OCI-LY1 (cell line): ENCODE measurements at regions not wholly inside any gene's neighbourhood (a gene's known extent, or its start where the extent isn't known, plus 50 kb on each side); places are given as distances from the start of the nearest gene placed in this dataset.

ENCODE experiments used
- H2AFZ ChIP-seq: fragments of 200-600 bp; sonication (generic), shearing (Covaris generic); 2 replicates; pipeline ENCODE4 v1.6.0; 2014; ENCODE audit warnings: antibody characterized with exemption, mild to moderate bottlenecking, low read length
- H3F3A ChIP-seq: fragments of 200-600 bp; sonication (generic), shearing (Covaris generic); 2 replicates; pipeline ENCODE4 v1.6.0; 2014; ENCODE audit warnings: mild to moderate bottlenecking, antibody characterized with exemption, low read length, moderate library complexity; ENCODE audit not compliant: insufficient read depth
- H3K27ac ChIP-seq: fragments of 200-600 bp; sonication (generic); 2 replicates; pipeline ENCODE4 v1.5.1; 2014; ENCODE audit warnings: low read length, mixed run types, mild to moderate bottlenecking, low read depth; ENCODE audit not compliant: poor library complexity, severe bottlenecking
- H3K27me3 ChIP-seq: fragments of 200-600 bp; sonication (generic); 2 replicates; pipeline ENCODE4 v1.6.0; 2014; ENCODE audit warnings: antibody characterized with exemption, mild to moderate bottlenecking, low read length, moderate library complexity; ENCODE audit not compliant: insufficient read depth
- H3K36me3 ChIP-seq: fragments of 200-600 bp; sonication (generic); 2 replicates; pipeline ENCODE4 v1.6.1; 2014; ENCODE audit warnings: mild to moderate bottlenecking, antibody characterized with exemption, low read length, moderate library complexity, mixed read lengths; ENCODE audit not compliant: insufficient read depth
- H3K4me1 ChIP-seq: fragments of 200-600 bp; sonication (generic); 2 replicates; pipeline ENCODE4 v1.5.1; 2014; ENCODE audit warnings: mild to moderate bottlenecking, low read length, moderate library complexity; ENCODE audit not compliant: insufficient read depth, severe bottlenecking
- H3K4me2 ChIP-seq: fragments of 200-600 bp; sonication (generic), shearing (Covaris generic); 2 replicates; pipeline ENCODE4 v1.6.1; 2014; ENCODE audit warnings: low read length
- H3K4me3 ChIP-seq: fragments of 200-600 bp; sonication (generic); 2 replicates; pipeline ENCODE4 v1.5.1; 2014; ENCODE audit warnings: low read length, low read depth, mild to moderate bottlenecking, mixed read lengths; ENCODE audit not compliant: poor library complexity, severe bottlenecking
- H3K79me2 ChIP-seq: fragments of 200-600 bp; shearing (Covaris generic); 2 replicates; pipeline ENCODE4 v1.6.1; 2016; ENCODE audit warnings: mixed run types, low read length, mixed read lengths; ENCODE audit not compliant: insufficient read depth
- H3K9ac ChIP-seq: fragments of 200-600 bp; sonication (generic), shearing (Covaris generic); 2 replicates; pipeline ENCODE4 v1.6.1; 2014; ENCODE audit warnings: mild to moderate bottlenecking, low read length, mixed read lengths
- H3K9me2 ChIP-seq: fragments of 200-600 bp; sonication (generic), shearing (Covaris generic); 2 replicates; pipeline ENCODE4 v1.6.1; 2014; ENCODE audit warnings: low read depth, mild to moderate bottlenecking, low read length, mixed read lengths
- H3K9me3 ChIP-seq: fragments of 200-600 bp; shearing (Covaris generic); 2 replicates; pipeline ENCODE4 v1.6.1; 2014; ENCODE audit warnings: low read length, mixed read lengths
- H4K20me1 ChIP-seq: fragments of 200-600 bp; sonication (generic), shearing (Covaris generic); 2 replicates; pipeline ENCODE4 v1.6.0; 2016; ENCODE audit warnings: mild to moderate bottlenecking, low read length; ENCODE audit not compliant: insufficient read depth
- EZH2 ChIP-seq: fragments of 200-600 bp; sonication (generic), shearing (Covaris generic); IDR thresholded peaks from 2 replicates; pipeline ENCODE4 v1.8.0; 2017; ENCODE audit warnings: borderline replicate concordance, mixed run types, mild to moderate bottlenecking, antibody characterized with exemption, low read length, moderate library complexity, mixed read lengths
- TF ChIP-seq, protein P1 (sequence below): fragments of 200-600 bp; sonication (generic), shearing (Covaris generic); IDR thresholded peaks from 2 replicates; pipeline ENCODE4 v1.5.1; 2017; ENCODE audit warnings: mild to moderate bottlenecking, antibody characterized with exemption, low read length, moderate library complexity, mixed read lengths

DNA sequence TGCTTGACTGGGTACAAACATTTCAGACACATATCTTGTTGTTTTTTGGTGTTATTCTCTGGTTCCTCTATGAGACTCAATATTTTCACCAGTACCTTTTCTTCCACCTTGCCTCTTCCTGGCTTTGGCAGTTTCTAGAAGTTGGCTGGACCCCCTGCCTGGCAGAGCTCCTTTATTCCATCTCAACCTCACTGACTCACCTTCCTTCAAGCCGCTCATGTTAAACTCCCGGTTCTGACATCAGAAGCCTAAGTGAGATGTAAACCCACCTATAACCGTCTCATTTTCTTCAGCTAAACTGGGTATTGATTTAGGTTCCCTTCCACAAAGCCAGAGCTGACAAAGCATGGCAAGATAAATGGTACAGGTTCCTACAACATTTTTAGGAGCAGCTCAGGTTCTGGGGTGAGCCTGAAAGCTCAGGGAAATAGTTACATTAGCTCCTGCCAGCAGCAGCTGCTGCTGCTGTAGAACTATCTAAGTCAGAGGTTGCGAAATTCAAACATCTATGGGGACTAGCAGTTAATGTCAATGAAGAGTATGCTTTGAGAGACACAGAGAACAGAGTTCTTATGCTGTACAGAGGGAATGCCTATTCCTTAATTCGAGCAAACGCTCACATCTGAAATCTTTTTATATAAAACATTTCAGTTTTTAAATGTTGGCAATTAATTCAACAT, 197.1 kb upstream of the NR3C1 start:
- Histone ChIP-seq H3K79me2 (no peaks in the 10 kb centered on the region), H3K9me3 (no peaks in the 10 kb centered on the region), H3K36me3 (no peaks in the 10 kb centered on the region), H3K4me1 (peaks cover 13% of the 10 kb centered on the region), H3K4me2 (no peak overlapping the region), H3K9ac (no peak overlapping the region), H3K4me3 (no peak overlapping the region), H4K20me1 (no peaks in the 10 kb centered on the region), H3F3A (no peaks in the 10 kb centered on the region), H3K9me2 (no peaks in the 10 kb centered on the region), H3K27ac (no peak overlapping the region), H3K27me3 (no peaks in the 10 kb centered on the region), H2AFZ (0 out of 2 replicates have a peak overlapping the region, but pooled peaks have one; percentile 23)
- TF ChIP-seq, protein P1, sequence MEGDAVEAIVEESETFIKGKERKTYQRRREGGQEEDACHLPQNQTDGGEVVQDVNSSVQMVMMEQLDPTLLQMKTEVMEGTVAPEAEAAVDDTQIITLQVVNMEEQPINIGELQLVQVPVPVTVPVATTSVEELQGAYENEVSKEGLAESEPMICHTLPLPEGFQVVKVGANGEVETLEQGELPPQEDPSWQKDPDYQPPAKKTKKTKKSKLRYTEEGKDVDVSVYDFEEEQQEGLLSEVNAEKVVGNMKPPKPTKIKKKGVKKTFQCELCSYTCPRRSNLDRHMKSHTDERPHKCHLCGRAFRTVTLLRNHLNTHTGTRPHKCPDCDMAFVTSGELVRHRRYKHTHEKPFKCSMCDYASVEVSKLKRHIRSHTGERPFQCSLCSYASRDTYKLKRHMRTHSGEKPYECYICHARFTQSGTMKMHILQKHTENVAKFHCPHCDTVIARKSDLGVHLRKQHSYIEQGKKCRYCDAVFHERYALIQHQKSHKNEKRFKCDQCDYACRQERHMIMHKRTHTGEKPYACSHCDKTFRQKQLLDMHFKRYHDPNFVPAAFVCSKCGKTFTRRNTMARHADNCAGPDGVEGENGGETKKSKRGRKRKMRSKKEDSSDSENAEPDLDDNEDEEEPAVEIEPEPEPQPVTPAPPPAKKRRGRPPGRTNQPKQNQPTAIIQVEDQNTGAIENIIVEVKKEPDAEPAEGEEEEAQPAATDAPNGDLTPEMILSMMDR, result no peak
- TF ChIP-seq EZH2, result no peak

DNA sequence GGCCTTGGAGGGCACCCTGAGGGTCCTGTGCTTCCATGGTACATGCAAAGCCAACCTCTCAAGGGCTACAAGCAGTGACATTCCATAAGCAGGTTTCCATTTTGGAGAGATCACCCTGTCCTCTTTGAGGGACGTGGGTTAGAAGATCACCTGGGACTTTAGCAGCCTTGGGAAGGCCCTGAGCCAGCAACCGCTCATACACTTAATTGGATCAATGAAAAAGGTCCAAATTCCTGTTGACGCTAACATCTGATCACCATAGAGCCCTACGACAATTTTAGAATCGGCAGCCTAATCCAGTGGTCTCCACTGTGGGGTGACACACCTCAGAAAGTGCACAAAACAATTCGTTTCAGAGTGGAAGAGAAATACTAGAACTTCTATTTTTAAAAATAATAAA, 196.0 kb upstream of the NR3C1 start:
- peaks cover 16% of the 10 kb centered on the region for H3K4me1 ChIP-seq
- no peaks in the 10 kb centered on the region for H3K79me2 ChIP-seq
- H3K4me3 ChIP-seq, result no peak overlapping the region
- H3K9ac ChIP-seq, result no peak overlapping the region
- no peaks in the 10 kb centered on the region for H3K36me3 ChIP-seq
- H3F3A ChIP-seq, result no peaks in the 10 kb centered on the region
- H3K9me3 ChIP-seq, result no peaks in the 10 kb centered on the region
- H2AFZ ChIP-seq, result no peak overlapping the region
- H3K27me3 ChIP-seq, result no peaks in the 10 kb centered on the region
- no peak for TF ChIP-seq EZH2
- TF ChIP-seq, protein P1, result no peak
- H3K4me2 ChIP-seq, result no peak overlapping the region
- H4K20me1 ChIP-seq, result no peaks in the 10 kb centered on the region
- no peaks in the 10 kb centered on the region for H3K9me2 ChIP-seq
- H3K27ac ChIP-seq, result no peak overlapping the region

GRCh38 chr5:143596824-143597223, 193.3 kb upstream of the NR3C1 start:
- TF ChIP-seq EZH2, result no peak
- TF ChIP-seq, protein P1, result no peak
- Histone ChIP-seq H3F3A (no peaks in the 10 kb centered on the region), H3K27me3 (no peaks in the 10 kb centered on the region), H3K9me2 (no peaks in the 10 kb centered on the region), H4K20me1 (no peaks in the 10 kb centered on the region), H3K9ac (no peak overlapping the region), H3K27ac (no peak overlapping the region), H3K4me3 (no peak overlapping the region), H3K4me1 (peaks cover 43% of the 10 kb centered on the region), H3K9me3 (no peaks in the 10 kb centered on the region), H3K79me2 (no peaks in the 10 kb centered on the region), H3K4me2 (no peak overlapping the region), H3K36me3 (no peaks in the 10 kb centered on the region), H2AFZ (no peak overlapping the region)
